Epithelial cell of esophagus (primary cell): ENCODE measurements at regions not wholly inside any gene's neighbourhood (a gene's known extent, or its start where the extent isn't known, plus 50 kb on each side); places are given as distances from the start of the nearest gene placed in this dataset.

Experiments used
- DNase-seq: peaks from one replicate; pipeline ENCODE4 v3.0.0; 2010; ENCODE audit warnings: low read depth
- H3K4me3 ChIP-seq: 2 replicates; pipeline ENCODE4 v1.5.1; 2011; ENCODE audit warnings: mild to moderate bottlenecking, low read length, control low read depth
- CTCF ChIP-seq: IDR thresholded peaks from 2 replicates; pipeline ENCODE4 v1.5.1; 2011; ENCODE audit warnings: low read depth, mild to moderate bottlenecking, low read length, control low read depth, inconsistent platforms; ENCODE audit not compliant: insufficient read depth; ENCODE audit errors: missing control alignments

GRCh38 chr5:104763216-104763615 lies 1200.6 kb upstream of the NUDT12 start:
- TF ChIP-seq CTCF = no peak
- H3K4me3 ChIP-seq = no peak overlapping the region
- DNase-seq = no peak

DNA sequence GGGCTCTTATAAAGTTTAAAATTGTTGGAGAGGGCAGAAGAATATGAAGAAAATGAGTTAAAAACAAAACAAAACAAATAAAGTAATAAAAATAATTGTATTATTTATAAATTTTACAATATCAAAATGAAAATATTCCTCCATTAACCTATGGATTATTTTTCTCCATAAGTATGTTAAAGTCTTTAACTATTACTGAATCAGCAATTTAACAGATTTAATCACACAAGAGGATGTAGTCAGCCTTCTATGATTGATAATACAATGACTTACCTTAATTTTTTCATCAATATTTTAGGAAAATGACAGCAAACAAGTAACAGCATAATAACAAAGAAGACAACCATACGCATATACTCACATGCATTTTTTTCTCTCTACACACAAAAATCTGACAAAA lies 1195.3 kb upstream of the NUDT12 start:
- no peak for TF ChIP-seq CTCF
- DNase-seq = no peak
- H3K4me3 ChIP-seq = no peak overlapping the region

GRCh38 chr5:104755806-104756205 lies 1193.2 kb upstream of the NUDT12 start:
- H3K4me3 ChIP-seq = no peak overlapping the region
- no peak for TF ChIP-seq CTCF
- no peak for DNase-seq

- no peak for TF ChIP-seq CTCF
- DNase-seq = no peak
Measured at GRCh38 chr5:104754311-104754995, 1191.9 kb upstream of the NUDT12 start.

DNA sequence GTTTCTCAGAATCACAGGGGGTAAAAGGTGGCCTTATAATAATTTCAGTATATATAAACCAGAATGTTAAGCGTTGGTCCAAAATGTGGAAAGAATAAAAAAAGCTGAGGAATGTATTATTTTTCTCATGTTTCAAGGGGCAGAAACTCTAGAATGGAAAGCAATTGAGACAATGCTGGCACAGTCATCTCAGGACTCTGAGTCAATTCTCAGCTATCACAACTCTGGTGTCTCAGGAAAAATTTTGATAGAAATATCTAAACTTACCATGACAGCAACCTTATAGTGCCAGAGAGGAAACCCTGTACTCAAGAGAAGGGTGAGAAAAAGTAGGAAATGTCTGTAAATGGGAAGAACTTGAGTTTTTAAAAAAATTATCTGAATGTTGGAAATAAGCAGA lies 1189.4 kb upstream of the NUDT12 start:
- H3K4me3 ChIP-seq = no peak overlapping the region
- no peak for TF ChIP-seq CTCF
- no peak for DNase-seq

More at GRCh38 chr5:104754311-104754995, 1191.9 kb upstream of the NUDT12 start:
- H3K4me3 ChIP-seq = no peak overlapping the region

DNA sequence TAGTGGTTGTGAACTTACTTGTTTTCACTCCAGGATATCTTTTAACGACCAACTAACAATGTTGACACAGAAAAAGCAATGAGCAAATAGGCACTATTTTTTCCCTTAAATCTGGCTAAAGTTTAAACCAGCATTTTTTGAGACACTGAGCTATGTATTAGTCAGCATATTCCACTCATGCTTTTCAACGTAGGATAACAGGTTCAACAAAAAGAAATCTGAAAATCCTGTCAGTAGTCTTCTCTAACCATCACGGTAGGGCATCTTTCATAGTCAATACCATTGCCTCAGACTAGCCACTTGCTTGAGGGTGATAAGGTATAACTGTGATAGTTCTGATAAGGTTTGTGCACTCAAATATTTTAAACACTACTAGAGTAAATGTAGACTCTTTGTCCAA lies 1177.3 kb upstream of the NUDT12 start:
- H3K4me3 ChIP-seq = no peak overlapping the region
- no peak for TF ChIP-seq CTCF
- no peak for DNase-seq

DNA sequence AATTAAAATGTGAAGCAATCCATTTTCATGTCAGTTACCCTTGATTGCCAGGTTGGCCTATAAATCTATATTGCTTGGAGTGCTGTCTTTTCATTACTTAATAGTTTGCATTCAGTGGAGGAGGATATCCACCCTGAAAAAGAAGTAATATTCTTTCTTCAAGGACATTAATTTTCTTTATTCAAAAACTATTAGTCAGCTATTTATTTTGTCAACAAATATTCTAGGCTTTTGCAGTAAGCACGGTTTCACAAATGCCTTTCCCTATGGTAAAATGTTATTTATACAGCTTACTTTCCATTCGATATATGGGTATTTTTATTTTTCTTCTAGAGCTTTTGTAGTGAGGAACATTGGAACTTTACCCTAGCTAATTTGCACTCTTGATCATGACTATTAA lies 1176.9 kb upstream of the NUDT12 start:
- H3K4me3 ChIP-seq = no peak overlapping the region
- DNase-seq = no peak
- no peak for TF ChIP-seq CTCF
